ENCODE measurements at regions not wholly inside any gene's neighbourhood (a gene's known extent, or its start where the extent isn't known, plus 50 kb on each side); places are given as distances from the start of the nearest gene placed in this dataset.

- no peak for DNase-seq
Observed at GRCh38 chr18:39918847-39919246, 2036.2 kb upstream of the PIK3C3 start.

GRCh38 chr18:39913672-39914366, 2041.2 kb upstream of the PIK3C3 start:
- DNase-seq = no peak

GRCh38 chr18:39911716-39912115, 2043.3 kb upstream of the PIK3C3 start:
- no peak for DNase-seq

GRCh38 chr18:39909706-39910105, 2045.3 kb upstream of the PIK3C3 start:
- DNase-seq = no peak

- no peak for DNase-seq
Observed at GRCh38 chr18:39886136-39886535, 2068.9 kb upstream of the PIK3C3 start.

GRCh38 chr18:39872651-39873050, 2082.4 kb upstream of the PIK3C3 start:
- DNase-seq = no peak

- DNase-seq = no peak
Observed at GRCh38 chr18:39871961-39872360, 2083.1 kb upstream of the PIK3C3 start.

- no peak for DNase-seq
Observed at GRCh38 chr18:39870591-39870990, 2084.4 kb upstream of the PIK3C3 start.

- DNase-seq = no peak
Observed at GRCh38 chr18:39863916-39864315, 2091.1 kb upstream of the PIK3C3 start.

- DNase-seq = no peak
Observed at GRCh38 chr18:39862341-39862740, 2092.7 kb upstream of the PIK3C3 start.

GRCh38 chr18:39854291-39854690, 2100.7 kb upstream of the PIK3C3 start:
- no peak for DNase-seq

- DNase-seq = no peak
Observed at GRCh38 chr18:39846265-39846664, 2108.8 kb upstream of the PIK3C3 start.

- no peak for DNase-seq
Observed at GRCh38 chr18:39845631-39846030, 2109.4 kb upstream of the PIK3C3 start.

GRCh38 chr18:39845106-39845505, 2109.9 kb upstream of the PIK3C3 start:
- DNase-seq = no peak

GRCh38 chr18:39843546-39843945, 2111.5 kb upstream of the PIK3C3 start:
- no peak for DNase-seq

GRCh38 chr18:39842366-39842914, 2112.6 kb upstream of the PIK3C3 start:
- no peak for DNase-seq

GRCh38 chr18:39841482-39842365, 2113.3 kb upstream of the PIK3C3 start:
- no peak for DNase-seq

- DNase-seq = no peak
Observed at GRCh38 chr18:39840856-39841481, 2114.1 kb upstream of the PIK3C3 start.

GRCh38 chr18:39840406-39840805, 2114.6 kb upstream of the PIK3C3 start:
- DNase-seq = no peak

GRCh38 chr18:39839782-39840181, 2115.3 kb upstream of the PIK3C3 start:
- DNase-seq = no peak

- no peak for DNase-seq
Observed at GRCh38 chr18:39838831-39839230, 2116.2 kb upstream of the PIK3C3 start.

- no peak for DNase-seq
Observed at GRCh38 chr18:39835303-39836030, 2119.6 kb upstream of the PIK3C3 start.

- DNase-seq = no peak
Observed at GRCh38 chr18:39834636-39835035, 2120.4 kb upstream of the PIK3C3 start.
